ENCODE measurements at regions not wholly inside any gene's neighbourhood (a gene's known extent, or its start where the extent isn't known, plus 50 kb on each side); places are given as distances from the start of the nearest gene placed in this dataset.

GRCh38 chr9:6703898-6704639 is 53.7 kb upstream of the KDM4C start:
- peak; percentile 83 to 95 (median 89) for DNase-seq

GRCh38 chr9:6702707-6703106 is 55.1 kb upstream of the KDM4C start:
- no peak for DNase-seq

DNA sequence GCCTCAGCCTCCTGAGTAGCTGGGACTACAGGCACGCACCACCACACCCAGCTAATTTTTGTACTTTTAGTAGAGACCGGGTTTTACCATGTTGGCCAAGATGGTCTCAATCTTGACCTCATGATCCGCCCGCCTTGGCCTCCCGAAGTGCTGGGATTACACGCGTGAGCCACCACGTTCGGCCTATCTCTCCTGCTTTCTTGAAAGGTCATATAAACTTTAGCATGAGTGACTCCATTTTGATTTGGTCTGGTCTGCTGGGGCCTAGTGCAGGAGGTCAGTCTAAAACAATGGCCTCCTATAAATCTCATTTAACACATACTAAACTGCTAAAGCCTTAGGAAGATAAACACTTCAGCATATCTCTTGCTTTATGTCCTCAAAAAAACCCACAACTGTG is 50.6 kb upstream of the GLDC start:
- DNase-seq = no peak

DNA sequence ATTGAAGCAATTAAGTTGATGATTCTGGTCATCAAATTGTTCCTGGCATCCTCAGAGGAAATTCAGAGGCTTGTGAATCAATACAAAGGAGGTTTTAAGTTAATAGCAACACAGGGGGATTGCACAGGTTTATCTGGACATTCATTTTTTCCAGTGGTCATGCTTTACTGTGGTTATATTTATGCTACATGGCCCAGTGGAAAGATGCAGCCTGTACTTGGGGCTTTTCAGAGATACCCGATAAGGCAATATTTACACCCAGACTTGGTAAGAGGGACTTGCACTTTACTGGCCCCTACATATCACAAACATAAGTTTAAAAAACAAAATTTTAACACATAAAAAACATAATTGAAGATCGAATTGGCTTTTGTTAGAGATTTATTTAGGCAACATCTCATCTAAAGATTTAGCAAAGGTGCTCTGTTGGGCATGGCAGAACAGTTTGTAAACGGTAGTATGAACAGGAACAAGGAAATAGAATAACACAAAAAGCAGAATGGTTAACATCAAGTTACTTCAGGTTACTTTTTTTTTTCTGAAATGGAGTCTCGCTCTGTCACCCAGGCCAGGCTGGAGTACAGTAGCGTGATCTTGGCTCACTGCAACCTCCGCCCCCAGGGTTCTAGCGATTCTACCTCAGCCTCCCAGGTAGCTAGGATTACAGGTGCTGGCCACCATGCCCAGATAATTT is 49.7 kb upstream of the GLDC start:
- no peak for DNase-seq
